Natural killer cell (primary cell): ENCODE measurements at regions not wholly inside any gene's neighbourhood (a gene's known extent, or its start where the extent isn't known, plus 50 kb on each side); places are given as distances from the start of the nearest gene placed in this dataset.

ENCODE experiments used
- ATAC-seq, 3 donors: fragments of 150-1000 bp in 2 of 3; fragments of 200-7000 bp in 1 of 3; cut with Tn5 transposase; 1 replicate in 1 of 3; 2 replicates in 2 of 3; pipeline ENCODE4 v1.10.0; 2021; ENCODE audit warnings: mild to moderate bottlenecking in 2 of 3, moderate library complexity in 2 of 3
- DNase-seq, 2 donors: peaks; one replicate each; pipeline versions ENCODE4 v3.0.0 to v3.0.0-alpha.2; 2013 to 2021; ENCODE audit warnings: mixed read lengths in 1 of 2
- H3K27ac ChIP-seq: one replicate; pipeline ENCODE4 v1.5.1; 2013; ENCODE audit warnings: mild to moderate bottlenecking, low read length
- H3K27me3 ChIP-seq: one replicate; pipeline ENCODE4 v1.6.1; 2013; ENCODE audit warnings: low read length; ENCODE audit not compliant: control insufficient read depth, insufficient read depth
- H3K36me3 ChIP-seq: one replicate; pipeline ENCODE4 v1.6.1; 2013; ENCODE audit warnings: low read length; ENCODE audit not compliant: control insufficient read depth, insufficient read depth
- H3K4me1 ChIP-seq: one replicate; pipeline ENCODE4 v1.6.1; 2013; ENCODE audit warnings: low read length; ENCODE audit not compliant: control insufficient read depth, insufficient read depth
- H3K4me3 ChIP-seq: one replicate; pipeline ENCODE4 v1.5.1; 2013; ENCODE audit warnings: low read length
- H3K9me3 ChIP-seq: one replicate; pipeline ENCODE4 v1.6.1; 2013; ENCODE audit warnings: low read length; ENCODE audit not compliant: control insufficient read depth, insufficient read depth
- H3K27ac Mint-ChIP-seq, 2 donors: one replicate each; pipeline ENCODE4 v1.8.0; 2022; ENCODE audit warnings: mild to moderate bottlenecking in 2 of 2, mixed read lengths in 2 of 2, moderate library complexity in 1 of 2
- H3K27me3 Mint-ChIP-seq, 2 donors: one replicate each; pipeline ENCODE4 v1.8.0; 2022; ENCODE audit warnings: low read depth in 2 of 2, mixed read lengths in 2 of 2
- H3K36me3 Mint-ChIP-seq: one replicate; pipeline ENCODE4 v1.8.0; 2022; ENCODE audit warnings: mixed read lengths
- H3K4me1 Mint-ChIP-seq, 2 donors: one replicate each; pipeline ENCODE4 v1.8.0; 2022; ENCODE audit warnings: mixed read lengths in 2 of 2
- H3K4me3 Mint-ChIP-seq: one replicate; pipeline ENCODE4 v1.8.0; 2022; ENCODE audit warnings: mild to moderate bottlenecking, moderate library complexity, mixed read lengths
- H3K9me3 Mint-ChIP-seq, 2 donors: one replicate each; pipeline ENCODE4 v1.8.0; 2022; ENCODE audit warnings: mixed read lengths in 2 of 2
- CTCF ChIP-seq: fragments of 200-600 bp; IDR thresholded peaks from one replicate; pipeline ENCODE4 v1.8.0; 2022; ENCODE audit warnings: antibody characterized with exemption
- WGBS: methylation state at CpG from one replicate; pipeline ENCODE4 v1.1.7; 2013; ENCODE audit warnings: missing lambda C conversion rate; ENCODE audit not compliant: insufficient coverage; 5-methylcytosine and 5-hydroxymethylcytosine counted together
- intact Hi-C: fragments of 100-400 bp; cut with micrococcal nuclease; formaldehyde crosslinking; loops from one replicate; pipeline ENCODE4 v1.14.2; 2022

- no peaks in the 10 kb centered on the region for H3K4me1 Mint-ChIP-seq
- no peaks in the 10 kb centered on the region for H3K36me3 ChIP-seq
- no peaks in the 10 kb centered on the region for H3K36me3 Mint-ChIP-seq
- no peaks in the 10 kb centered on the region for H3K9me3 ChIP-seq
- H3K27ac ChIP-seq, result no peak overlapping the region
- DNase-seq (no peak), ATAC-seq (no peak)
- intact Hi-C loops, result no loop called here
- no peaks in the 10 kb centered on the region for H3K4me1 ChIP-seq
- no peak overlapping the region for H3K4me3 ChIP-seq
- H3K27me3 Mint-ChIP-seq, result peaks cover 3 to 14% of the 10 kb centered on the region in 2 donors
- no peak overlapping the region for H3K4me3 Mint-ChIP-seq
- WGBS, result 83% methylated on average over 1 of the region's 1 CpG
- H3K9me3 Mint-ChIP-seq, result no peaks in the 10 kb centered on the region
- no peaks in the 10 kb centered on the region for H3K27me3 ChIP-seq
- TF ChIP-seq CTCF, result no peak
- H3K27ac Mint-ChIP-seq, result no peak overlapping the region
Measured at GRCh38 chr9:17021387-17021970, 113.4 kb upstream of the CNTLN start.

- Mint-ChIP-seq H3K27me3 (peaks cover 6 to 7% of the 10 kb centered on the region in 2 donors), H3K4me1 (no peaks in the 10 kb centered on the region), H3K27ac (no peak overlapping the region), H3K36me3 (no peaks in the 10 kb centered on the region), H3K4me3 (no peak overlapping the region), H3K9me3 (no peaks in the 10 kb centered on the region)
- intact Hi-C loops, result no loop called here
- ATAC-seq (no peak), DNase-seq (no peak)
- H3K27ac ChIP-seq, result no peak overlapping the region
- no peak overlapping the region for H3K4me3 ChIP-seq
- H3K9me3 ChIP-seq, result no peaks in the 10 kb centered on the region
- TF ChIP-seq CTCF, result no peak
- no peaks in the 10 kb centered on the region for H3K27me3 ChIP-seq
- no peaks in the 10 kb centered on the region for H3K36me3 ChIP-seq
- H3K4me1 ChIP-seq, result no peaks in the 10 kb centered on the region
Measured at GRCh38 chr9:17019398-17019797, 115.4 kb upstream of the CNTLN start.

- no peaks in the 10 kb centered on the region for H3K36me3 ChIP-seq
- H3K4me1 ChIP-seq, result no peaks in the 10 kb centered on the region
- Mint-ChIP-seq H3K27ac (no peak overlapping the region), H3K27me3 (peaks cover 6 to 7% of the 10 kb centered on the region in 2 donors), H3K36me3 (no peaks in the 10 kb centered on the region), H3K9me3 (no peaks in the 10 kb centered on the region), H3K4me3 (no peak overlapping the region), H3K4me1 (no peaks in the 10 kb centered on the region)
- H3K27me3 ChIP-seq, result no peaks in the 10 kb centered on the region
- 73% methylated on average over 3 of the region's 3 CpGs for WGBS
- ATAC-seq, result no peak
- H3K27ac ChIP-seq, result no peak overlapping the region
- intact Hi-C loops, result no loop called here
- H3K9me3 ChIP-seq, result no peaks in the 10 kb centered on the region
- no peak for TF ChIP-seq CTCF
- no peak for DNase-seq
- H3K4me3 ChIP-seq, result no peak overlapping the region
Measured at GRCh38 chr9:17018540-17019196, 116.2 kb upstream of the CNTLN start.
